GM10266 (cell line): ENCODE measurements at regions not wholly inside any gene's neighbourhood (a gene's known extent, or its start where the extent isn't known, plus 50 kb on each side); places are given as distances from the start of the nearest gene placed in this dataset.

ENCODE experiments used
- DNase-seq: peaks from one replicate; pipeline ENCODE4 v3.0.0; 2012; ENCODE audit errors: extremely low spot score
- CTCF ChIP-seq: IDR thresholded peaks from 2 replicates; pipeline ENCODE4 v1.5.1; 2012; ENCODE audit warnings: mild to moderate bottlenecking, low read depth; ENCODE audit not compliant: control insufficient read depth, insufficient read depth; ENCODE audit errors: missing control alignments

GRCh38 chr1:38257374-38257773 lies 210.8 kb upstream of the POU3F1 start:
- TF ChIP-seq CTCF = no peak

GRCh38 chr1:38256072-38256471 lies 209.5 kb upstream of the POU3F1 start:
- no peak for TF ChIP-seq CTCF
- no peak for DNase-seq

More at GRCh38 chr1:38257374-38257773, 210.8 kb upstream of the POU3F1 start:
- no peak for DNase-seq

GRCh38 chr1:38253314-38253713 lies 206.7 kb upstream of the POU3F1 start:
- no peak for DNase-seq
- no peak for TF ChIP-seq CTCF

- no peak for DNase-seq
- no peak for TF ChIP-seq CTCF
Observed at GRCh38 chr1:38250356-38250755, 203.8 kb upstream of the POU3F1 start.

GRCh38 chr1:38249001-38249400 lies 202.4 kb upstream of the POU3F1 start:
- no peak for TF ChIP-seq CTCF
- DNase-seq = no peak

GRCh38 chr1:38246955-38247952 lies 200.7 kb upstream of the POU3F1 start:
- DNase-seq = no peak
- no peak for TF ChIP-seq CTCF

GRCh38 chr1:38244218-38244845 lies 197.7 kb upstream of the POU3F1 start:
- TF ChIP-seq CTCF = no peak
- DNase-seq = no peak
